CD4-positive, alpha-beta T cell treated with Interleukin-2 at 100 ng/mL for 4 hours (primary cell): ENCODE measurements at regions not wholly inside any gene's neighbourhood (a gene's known extent, or its start where the extent isn't known, plus 50 kb on each side); places are given as distances from the start of the nearest gene placed in this dataset.

Experiments used
- DNase-seq: peaks from one replicate; pipeline ENCODE4 v3.0.0-alpha.2; 2020; ENCODE audit warnings: low spot score

DNA sequence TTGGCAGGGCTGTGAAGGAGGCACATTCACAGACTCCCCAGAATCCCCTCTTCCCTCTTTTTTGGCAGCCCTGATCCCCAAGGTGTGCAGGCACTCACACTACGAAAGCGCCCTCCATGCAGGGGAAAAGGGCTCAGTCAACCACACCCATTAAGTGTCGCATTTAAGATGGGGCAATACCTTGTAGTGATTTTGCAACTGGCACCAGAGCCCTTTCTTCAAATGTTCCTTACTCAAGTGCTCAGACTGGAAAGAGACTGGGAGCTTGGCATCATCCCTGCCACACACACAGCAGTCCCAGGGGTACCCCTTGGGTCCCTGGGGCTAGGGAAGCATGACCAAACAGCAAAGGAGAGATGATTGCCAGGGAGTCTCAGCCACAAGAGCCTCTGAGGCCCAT, 190.1 kb downstream of the HAUS1 start:
- no peak for DNase-seq

DNA sequence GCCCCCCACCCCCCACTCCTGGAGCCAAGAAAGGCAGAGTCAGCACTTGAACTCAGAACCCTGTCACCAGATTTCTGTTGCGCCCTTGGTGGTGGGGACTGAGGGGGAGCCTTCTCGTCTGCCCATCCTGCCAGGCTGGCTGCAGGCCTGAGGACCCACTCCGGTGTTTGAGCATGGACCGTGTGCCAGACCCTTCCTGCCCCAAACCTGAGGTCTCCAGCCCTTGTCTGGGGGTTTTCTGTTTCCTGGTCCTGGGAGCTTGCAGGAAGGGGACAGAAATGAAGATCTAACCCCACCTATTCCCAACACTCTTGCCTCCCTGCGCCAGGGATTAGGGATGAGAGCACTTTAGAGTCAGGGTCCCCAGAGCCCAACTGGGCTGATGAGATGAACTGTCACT, 190.6 kb downstream of the HAUS1 start:
- DNase-seq: no peak

DNA sequence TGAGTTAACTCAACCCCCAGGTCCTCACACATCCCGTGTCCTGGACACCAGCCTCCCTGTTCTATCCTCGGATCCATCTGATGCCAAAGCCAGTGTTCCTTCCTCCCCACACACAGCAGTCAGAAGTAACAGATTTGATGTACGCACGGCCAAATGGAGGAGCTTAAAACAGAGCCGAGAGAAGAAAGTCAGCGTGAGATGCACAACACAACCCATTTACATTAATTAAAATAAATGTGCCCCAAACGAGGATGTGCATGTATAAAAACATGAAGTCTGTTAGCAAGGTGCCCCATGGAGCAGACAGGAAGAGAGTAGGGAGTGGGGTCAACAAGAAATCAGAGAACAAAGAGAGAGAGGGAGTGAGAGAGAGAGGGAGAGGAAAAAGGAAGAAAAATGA, 191.2 kb downstream of the HAUS1 start:
- DNase-seq: no peak

DNA sequence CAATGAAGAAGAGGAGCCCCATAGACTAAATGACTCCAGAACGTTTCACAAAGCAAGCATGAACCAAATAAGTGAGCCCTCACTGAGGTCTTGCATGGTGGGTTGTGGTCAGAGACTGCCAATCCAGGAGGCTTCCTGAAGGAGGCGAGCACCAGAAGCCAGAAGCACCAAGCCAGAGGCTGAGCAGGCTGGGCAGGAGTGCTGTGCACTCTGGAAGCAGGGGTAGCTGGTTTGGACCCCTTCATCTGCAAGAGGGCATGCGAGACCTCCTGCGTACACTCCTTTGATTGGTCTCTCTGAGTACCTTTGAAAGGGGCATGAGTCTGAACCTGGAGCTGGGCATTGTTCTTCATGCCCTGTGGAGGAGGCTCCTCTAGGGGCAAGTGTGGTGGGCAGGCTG, 192.5 kb downstream of the HAUS1 start:
- DNase-seq: no peak

DNA sequence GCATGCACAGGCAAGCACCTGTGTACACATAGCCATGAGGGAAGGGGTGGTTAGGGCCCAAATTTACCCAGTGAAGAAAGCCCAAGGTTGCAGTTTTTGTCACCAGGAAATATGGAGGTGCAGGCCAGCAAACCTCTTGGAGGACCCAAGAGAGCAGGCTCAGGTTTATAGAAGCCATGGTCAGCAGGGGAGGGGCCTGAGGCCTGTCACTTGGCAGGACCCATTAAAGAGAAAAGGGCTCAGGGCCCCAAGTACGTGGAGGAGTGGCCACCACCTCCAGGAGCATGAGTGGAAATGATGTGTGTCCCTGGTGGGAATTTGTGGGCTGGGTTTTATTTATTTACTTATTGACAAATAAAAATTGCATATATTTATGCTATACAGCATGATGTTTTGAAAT, 192.9 kb downstream of the HAUS1 start:
- DNase-seq: no peak

- no peak for DNase-seq
These were observed 193.4 kb downstream of the HAUS1 start for GRCh38 chr18:46297621-46298020.

DNA sequence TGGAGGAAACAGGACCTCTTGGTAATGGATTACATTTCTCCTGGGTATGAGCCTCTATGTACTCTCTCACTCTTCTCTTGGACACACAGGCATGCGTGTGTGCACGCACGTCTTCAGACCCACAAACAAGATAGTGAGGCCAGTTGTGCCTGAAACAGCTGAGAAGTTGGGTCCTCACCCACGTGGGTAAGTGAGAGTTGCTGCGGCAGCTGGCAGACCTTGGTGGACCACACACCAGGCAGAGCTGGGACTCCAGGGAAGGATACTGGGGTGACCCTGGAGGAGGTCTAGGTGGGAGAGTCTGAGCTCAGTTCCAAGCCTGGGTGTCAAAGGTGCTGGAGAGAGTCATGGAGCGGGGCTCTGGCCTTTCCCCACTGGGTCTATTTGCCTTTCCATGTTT, 194.3 kb downstream of the HAUS1 start:
- DNase-seq: no peak

DNA sequence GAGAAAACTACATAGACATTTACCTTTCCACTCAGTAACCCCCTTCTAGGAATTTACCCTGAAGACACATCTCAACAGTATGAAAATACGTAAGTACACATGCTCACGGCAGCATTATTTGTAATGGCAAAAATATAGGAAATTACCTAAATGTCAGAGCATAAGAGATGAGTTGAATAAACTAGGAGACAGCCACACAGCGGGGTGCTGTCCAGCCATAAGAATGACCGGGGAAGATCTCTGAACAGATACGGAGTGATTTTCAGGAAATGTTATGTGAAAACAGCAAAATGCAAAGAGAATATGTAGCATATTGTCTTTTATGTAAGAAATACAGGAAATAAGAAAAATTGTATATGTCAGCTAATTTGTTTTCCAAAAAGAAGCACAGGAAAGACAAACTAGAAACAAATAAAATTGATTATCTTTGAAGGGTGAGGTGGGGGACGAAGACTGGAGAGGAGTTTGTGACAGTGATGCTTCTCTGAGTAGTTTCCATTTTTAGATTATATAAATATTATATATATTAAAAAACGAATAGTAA, 195.4 kb downstream of the HAUS1 start:
- DNase-seq: no peak

DNA sequence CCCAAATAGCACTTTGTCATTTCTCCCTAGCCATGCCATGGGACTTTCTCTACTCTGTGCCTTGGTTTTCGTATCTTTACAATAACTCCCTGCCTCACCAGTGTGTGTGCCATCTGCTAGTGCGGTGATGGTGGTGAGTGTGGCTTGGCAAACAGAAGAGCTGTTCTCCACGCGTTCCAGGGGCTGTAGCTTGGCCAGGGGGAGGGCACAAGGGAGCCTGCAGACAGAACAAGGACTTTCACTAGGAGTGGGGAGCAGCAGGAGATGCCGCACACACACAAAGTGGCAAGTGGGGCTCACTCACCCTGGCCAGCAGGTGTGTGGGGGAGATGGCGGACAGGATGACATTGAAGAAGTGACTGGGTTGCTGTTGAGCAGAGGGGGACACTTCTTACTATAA, 196.9 kb downstream of the HAUS1 start:
- no peak for DNase-seq

DNA sequence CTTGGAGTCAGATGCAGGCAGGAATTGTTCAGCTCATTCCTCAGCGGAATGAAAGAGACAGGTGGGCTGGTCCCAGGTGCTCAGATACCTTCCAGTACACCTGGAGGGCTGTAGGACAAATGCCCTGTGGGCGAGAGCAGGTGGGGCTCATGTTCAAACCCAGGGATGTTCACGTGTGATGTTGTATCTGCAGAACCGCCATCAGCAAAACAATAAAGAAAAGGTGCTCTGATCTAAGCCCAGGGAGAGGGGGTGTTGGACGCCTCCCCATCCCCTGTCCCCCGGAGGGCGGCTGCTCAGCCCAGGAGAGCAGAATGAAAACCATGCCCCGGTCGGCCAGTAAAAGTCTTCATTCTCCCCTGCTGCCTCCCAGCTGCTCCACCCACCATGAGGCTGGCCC, 197.4 kb downstream of the HAUS1 start:
- no peak for DNase-seq

DNA sequence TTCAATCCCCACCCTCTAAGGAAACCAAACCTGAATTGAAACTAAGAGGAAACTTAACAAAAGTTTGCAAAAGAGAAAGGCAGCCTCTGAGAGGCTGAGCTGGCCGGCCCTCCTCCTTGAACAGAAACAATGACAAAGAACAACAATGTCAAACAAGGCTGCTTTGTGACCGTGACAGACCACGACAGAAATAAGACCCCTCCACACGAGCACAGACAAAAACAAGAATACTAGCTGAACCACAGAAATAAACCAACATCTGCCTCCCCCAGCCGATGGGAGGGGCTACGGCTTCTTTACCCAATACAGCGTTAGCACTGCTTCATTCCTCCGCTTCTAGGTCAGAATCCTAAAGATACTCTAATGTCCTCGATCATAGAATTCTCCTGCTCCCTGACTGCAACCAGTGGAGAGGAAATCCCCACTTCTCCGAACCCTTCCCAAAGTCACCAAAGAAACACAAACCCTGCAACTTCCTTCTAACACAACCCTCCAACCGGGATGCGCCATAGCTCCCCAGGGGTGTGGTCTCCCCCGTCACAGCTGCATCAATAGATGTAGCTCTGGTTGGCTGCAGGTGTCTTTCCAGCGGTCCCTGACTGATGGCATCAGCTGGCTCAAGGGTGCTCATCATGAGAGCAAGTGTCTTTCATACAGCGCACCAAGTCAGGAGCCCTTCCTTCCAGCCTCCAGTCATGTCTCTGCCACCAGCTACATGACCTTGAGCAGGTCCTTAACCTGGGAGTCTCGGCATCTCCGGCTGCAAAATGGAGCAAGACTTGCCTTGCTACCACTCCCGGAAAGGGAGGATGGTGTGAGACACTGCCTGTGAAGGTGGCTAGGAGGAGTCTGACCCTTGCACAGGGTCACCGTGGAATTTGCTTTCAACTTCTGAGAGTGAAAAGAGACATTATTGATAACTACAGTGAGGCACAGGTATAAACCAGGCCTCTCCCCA, 198.6 kb downstream of the HAUS1 start:
- no peak for DNase-seq

DNA sequence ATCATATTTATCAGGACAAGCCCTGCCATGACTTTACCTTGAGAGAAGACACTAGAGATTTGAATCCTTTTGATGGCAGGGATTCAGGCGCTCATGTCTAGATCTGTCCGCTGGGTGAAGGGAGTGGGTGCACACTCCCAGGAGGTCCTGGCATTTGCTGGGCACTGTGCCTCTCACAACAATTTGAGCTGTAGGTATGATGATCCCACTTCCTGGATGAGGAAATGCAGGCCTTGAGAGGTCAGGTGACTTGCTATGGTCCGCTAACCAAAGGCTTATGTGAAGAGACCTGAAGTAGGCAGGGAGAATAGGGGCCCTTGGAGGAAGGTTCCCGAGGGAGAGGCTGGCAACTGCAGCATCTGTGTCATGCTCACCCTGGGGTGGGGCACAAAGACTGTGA, 206.1 kb downstream of the HAUS1 start:
- DNase-seq: no peak

DNA sequence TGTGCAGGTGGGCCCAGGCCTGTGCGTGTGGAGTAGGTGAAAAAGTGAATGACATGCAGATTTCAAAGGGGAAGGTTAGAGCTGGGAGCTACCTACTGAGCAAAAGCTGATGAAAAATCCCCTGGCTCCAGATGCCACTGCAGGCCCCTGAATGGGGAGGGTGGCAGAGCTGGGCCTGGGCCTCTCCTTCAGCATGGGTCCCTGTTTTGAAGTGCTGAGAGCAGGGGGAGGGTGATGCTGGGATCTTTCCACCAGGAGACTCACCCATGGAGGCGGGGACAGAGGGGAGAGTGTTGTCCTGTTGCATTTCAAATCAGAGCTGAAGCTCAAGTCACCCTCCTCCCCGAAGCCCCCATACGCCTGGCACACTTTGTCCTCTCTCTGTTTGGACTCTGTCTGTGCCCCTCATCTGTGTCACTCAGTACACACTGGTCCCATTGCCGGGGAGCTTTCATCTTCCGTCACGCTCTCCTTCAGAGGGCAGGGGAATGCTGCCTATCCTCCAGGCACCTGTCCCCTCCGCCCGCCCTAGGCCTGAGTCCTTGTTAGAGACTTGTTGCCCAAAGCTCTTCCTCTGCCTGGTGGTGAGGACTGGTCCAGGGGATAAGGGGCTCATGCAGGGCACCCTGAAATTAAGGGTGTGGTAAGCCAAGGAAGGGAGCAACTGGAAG, 206.6 kb downstream of the HAUS1 start:
- DNase-seq: no peak

GRCh38 chr18:46311491-46311890, 207.3 kb downstream of the HAUS1 start:
- no peak for DNase-seq

GRCh38 chr18:46312221-46312620, 208.0 kb downstream of the HAUS1 start:
- no peak for DNase-seq

GRCh38 chr18:46313521-46313920, 209.3 kb downstream of the HAUS1 start:
- no peak for DNase-seq

- DNase-seq: no peak
These were observed 209.8 kb downstream of the HAUS1 start for GRCh38 chr18:46314011-46314410.

- DNase-seq: no peak
These were observed 211.0 kb downstream of the HAUS1 start for GRCh38 chr18:46315161-46315560.

- no peak for DNase-seq
These were observed 214.2 kb downstream of the HAUS1 start for GRCh38 chr18:46318356-46318755.

GRCh38 chr18:46319783-46320182, 215.6 kb downstream of the HAUS1 start:
- DNase-seq: no peak

GRCh38 chr18:46320297-46320696, 216.1 kb downstream of the HAUS1 start:
- DNase-seq: no peak

GRCh38 chr18:46320928-46321711, 216.9 kb downstream of the HAUS1 start:
- no peak for DNase-seq
